GM23248 (cell line): ENCODE measurements at regions not wholly inside any gene's neighbourhood (a gene's known extent, or its start where the extent isn't known, plus 50 kb on each side); places are given as distances from the start of the nearest gene placed in this dataset.

Source experiments
- DNase-seq: peaks from one replicate; pipeline ENCODE4 v3.0.0-alpha.2; 2015
- H2AFZ ChIP-seq: fragments of 200-600 bp; sonication (generic); 2 replicates; pipeline ENCODE4 v1.6.1; 2016; ENCODE audit warnings: antibody characterized with exemption
- H3F3A ChIP-seq: fragments of 200-600 bp; sonication (generic); 2 replicates; pipeline ENCODE4 v1.6.1; 2016; ENCODE audit warnings: mild to moderate bottlenecking, antibody characterized with exemption, mixed run types; ENCODE audit not compliant: insufficient read depth
- H3K27ac ChIP-seq: fragments of 200-600 bp; sonication (generic); 2 replicates; pipeline ENCODE4 v1.5.1; 2016; ENCODE audit warnings: mild to moderate bottlenecking
- H3K27me3 ChIP-seq: fragments of 200-600 bp; sonication (generic); replicated peaks from 2 replicates; pipeline ENCODE4 v1.6.1; 2016; ENCODE audit warnings: mild to moderate bottlenecking; ENCODE audit not compliant: insufficient read depth
- H3K36me3 ChIP-seq: fragments of 200-600 bp; sonication (generic); 2 replicates; pipeline ENCODE4 v1.6.1; 2016; ENCODE audit warnings: low read depth, mild to moderate bottlenecking
- H3K4me1 ChIP-seq: fragments of 200-600 bp; sonication (generic); 2 replicates; pipeline ENCODE4 v1.6.1; 2016; ENCODE audit warnings: mild to moderate bottlenecking; ENCODE audit not compliant: insufficient read depth
- H3K4me2 ChIP-seq: fragments of 200-600 bp; sonication (generic); one replicate; pipeline ENCODE4 v1.6.1; 2016; ENCODE audit warnings: mild to moderate bottlenecking; ENCODE audit not compliant: unreplicated experiment
- H3K4me3 ChIP-seq: fragments of 200-600 bp; sonication (generic); 2 replicates; pipeline ENCODE4 v1.5.1; 2016; ENCODE audit warnings: mild to moderate bottlenecking
- H3K79me2 ChIP-seq: fragments of 200-600 bp; sonication (generic); 2 replicates; pipeline ENCODE4 v1.6.1; 2016; ENCODE audit warnings: mild to moderate bottlenecking; ENCODE audit not compliant: insufficient read depth
- H3K9ac ChIP-seq: fragments of 200-600 bp; sonication (generic); 2 replicates; pipeline ENCODE4 v1.6.1; 2016; ENCODE audit warnings: mild to moderate bottlenecking
- H3K9me2 ChIP-seq: fragments of 200-600 bp; sonication (generic); 2 replicates; pipeline ENCODE4 v1.6.1; 2016; ENCODE audit warnings: mixed run types, mild to moderate bottlenecking, moderate library complexity; ENCODE audit not compliant: insufficient read depth
- H3K9me3 ChIP-seq: fragments of 200-600 bp; sonication (generic); one replicate; pipeline ENCODE4 v1.6.1; 2017; ENCODE audit warnings: low read depth
- H4K20me1 ChIP-seq: fragments of 200-600 bp; sonication (generic); 2 replicates; pipeline ENCODE4 v1.6.0; 2016; ENCODE audit not compliant: insufficient read depth
- EZH2 ChIP-seq: fragments of 200-600 bp; sonication (generic); IDR thresholded peaks from 2 replicates; pipeline ENCODE4 v1.6.1; 2018; ENCODE audit warnings: antibody characterized with exemption, mild to moderate bottlenecking; ENCODE audit not compliant: insufficient read depth, poor library complexity, severe bottlenecking
- EZH2phosphoT487 ChIP-seq: fragments of 200-600 bp; sonication (generic); IDR thresholded peaks from 2 replicates; pipeline ENCODE4 v1.6.1; 2018; ENCODE audit warnings: antibody characterized with exemption, moderate library complexity, mild to moderate bottlenecking, low read depth; ENCODE audit not compliant: insufficient read depth
- WGBS, 2 experiments: methylation state at CpG; one replicate each; pipeline ENCODE4 v1.1.6; 2015 to 2017; ENCODE audit warnings: low lambda C conversion rate in 2 of 2, low coverage in 1 of 2; ENCODE audit errors: missing lambda C conversion rate in 2 of 2; 5-methylcytosine and 5-hydroxymethylcytosine counted together
- in situ Hi-C: fragments of 300-500 bp; cut with MboI; formaldehyde crosslinking; loops from 2 replicates; pipeline ENCODE4 v1.15.0; 2020

DNA sequence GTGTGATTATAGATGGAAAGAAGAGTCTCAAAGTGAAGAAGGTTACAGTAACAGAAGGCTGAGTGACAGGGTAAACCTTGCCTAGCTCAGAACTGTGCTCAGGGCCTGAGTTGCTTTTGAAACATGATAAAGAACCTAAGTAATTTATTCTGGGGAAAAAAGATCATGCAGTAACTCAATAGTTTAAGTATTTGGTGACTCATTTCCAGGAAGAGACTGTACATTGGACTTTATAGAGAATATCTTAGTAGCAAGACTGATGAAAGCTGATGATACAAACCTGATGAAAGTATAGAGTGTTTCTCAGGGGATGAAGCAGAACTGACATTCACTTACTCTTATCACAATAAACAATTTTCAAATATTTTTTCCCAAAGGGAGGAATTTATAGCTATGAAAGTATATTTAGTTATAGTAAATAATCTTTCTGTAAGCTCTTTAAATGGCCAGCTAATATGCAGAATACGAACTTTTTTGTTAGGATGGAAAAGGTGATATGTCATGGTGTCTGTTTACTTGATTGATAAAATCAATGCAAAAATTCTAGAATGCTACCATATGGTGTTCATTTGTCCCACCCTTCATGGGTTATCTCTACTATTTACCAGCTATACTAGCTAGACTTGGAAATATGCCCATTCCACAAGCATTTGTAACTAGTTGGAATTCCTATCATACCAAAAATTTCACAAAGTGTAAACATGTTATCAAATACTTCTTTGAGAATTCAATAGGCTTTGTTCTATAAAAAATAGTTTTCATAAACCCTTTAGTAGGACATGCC, 1265.5 kb upstream of the ACVR2A start:
- H4K20me1 ChIP-seq: no peaks in the 10 kb centered on the region
- peak overlapping the region; percentile 36; the same call in 1 of the 2 replicates for H2AFZ ChIP-seq
- H3K27ac ChIP-seq: no peak overlapping the region; the same call in 1 of the 2 replicates
- DNase-seq: peak; percentile 59
- H3K9me2 ChIP-seq: no peaks in the 10 kb centered on the region
- TF ChIP-seq EZH2phosphoT487 (no peak), EZH2 (no peak)
- H3F3A ChIP-seq: peaks cover 12% of the 10 kb centered on the region
- in situ Hi-C loops: no loop called here
- no peak overlapping the region for H3K4me3 ChIP-seq
- no peak overlapping the region for H3K9ac ChIP-seq
- peak overlapping the region; percentile 36 for H3K4me2 ChIP-seq
- no peaks in the 10 kb centered on the region for H3K9me3 ChIP-seq
- H3K36me3 ChIP-seq: no peaks in the 10 kb centered on the region
- H3K79me2 ChIP-seq: no peaks in the 10 kb centered on the region
- peaks cover 24% of the 10 kb centered on the region for H3K4me1 ChIP-seq
- no peaks in the 10 kb centered on the region for H3K27me3 ChIP-seq
- 76% methylated on average over 1 of the region's 1 CpG for WGBS, 2 experiments

DNA sequence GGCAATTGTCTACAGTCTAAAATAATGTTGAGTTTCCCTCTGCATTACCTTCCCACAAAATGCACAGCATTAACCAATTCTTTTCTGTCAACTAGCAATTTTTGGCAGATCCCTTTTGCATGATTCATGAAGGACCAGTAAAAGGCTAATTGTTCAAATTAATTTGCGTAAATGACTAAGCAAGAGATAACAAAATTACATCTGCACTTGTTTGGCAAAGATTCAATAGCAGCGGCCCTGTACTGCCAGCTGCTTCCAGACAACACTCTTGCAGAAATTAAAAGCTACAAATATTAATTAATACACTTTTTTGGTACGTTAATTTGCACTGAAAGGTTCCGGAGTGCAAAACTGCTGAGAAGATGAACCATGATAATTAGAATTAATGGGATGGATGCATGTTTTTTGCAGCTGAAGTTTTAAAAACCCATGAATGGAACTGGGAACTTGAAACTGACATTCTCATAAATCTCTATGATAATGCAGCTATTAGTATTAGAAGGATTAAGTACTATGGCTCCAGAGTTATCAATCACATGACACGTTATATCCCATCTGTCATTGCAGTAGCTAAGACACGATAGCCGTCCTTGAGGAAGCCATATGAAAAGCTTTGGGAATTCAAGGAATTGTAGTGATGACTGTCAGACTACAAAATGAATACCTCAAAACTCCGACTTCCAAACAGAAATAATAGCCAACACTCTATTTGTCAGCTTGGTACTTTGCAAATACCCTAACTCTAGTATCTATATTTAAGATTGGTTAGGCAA, 1268.3 kb upstream of the ACVR2A start:
- in situ Hi-C loops: no loop called here
- H3K4me1 ChIP-seq: peaks cover 28% of the 10 kb centered on the region
- H3K36me3 ChIP-seq: no peaks in the 10 kb centered on the region
- TF ChIP-seq EZH2 (no peak), EZH2phosphoT487 (no peak)
- H3F3A ChIP-seq: peaks cover 12% of the 10 kb centered on the region
- no peak overlapping the region for H3K4me3 ChIP-seq
- no peak overlapping the region for H2AFZ ChIP-seq
- no peaks in the 10 kb centered on the region for H3K27me3 ChIP-seq
- no peak overlapping the region for H3K27ac ChIP-seq
- DNase-seq: peak; percentile 1
- no peaks in the 10 kb centered on the region for H3K79me2 ChIP-seq
- H3K9me2 ChIP-seq: no peaks in the 10 kb centered on the region
- no peaks in the 10 kb centered on the region for H4K20me1 ChIP-seq
- H3K9ac ChIP-seq: no peak overlapping the region
- 63 to 64% methylated on average over 8 of the region's 8 CpGs for WGBS, 2 experiments
- H3K9me3 ChIP-seq: no peaks in the 10 kb centered on the region
- no peak overlapping the region for H3K4me2 ChIP-seq

DNA sequence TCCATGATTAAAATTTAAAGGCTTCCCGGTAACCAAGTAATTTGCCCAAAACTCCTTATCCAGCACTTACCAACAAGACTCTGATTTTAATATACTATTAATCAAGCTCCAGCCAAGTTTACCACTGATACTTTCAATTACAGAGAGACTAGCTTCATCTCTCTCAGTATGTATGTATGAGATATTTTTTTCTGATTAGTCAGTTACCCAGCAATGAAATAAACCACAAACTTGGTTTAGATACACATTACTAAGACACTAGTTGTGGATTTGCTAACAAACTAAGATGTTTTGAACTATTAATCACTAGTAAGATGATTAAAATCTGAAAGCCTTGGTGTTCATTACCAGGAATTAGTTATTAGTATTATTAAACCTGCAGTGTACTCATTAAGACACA, 1272.2 kb upstream of the ACVR2A start:
- 0 out of 2 replicates have a peak overlapping the region, but pooled peaks have one; percentile 19 for H3K4me3 ChIP-seq
- no peaks in the 10 kb centered on the region for H4K20me1 ChIP-seq
- no peaks in the 10 kb centered on the region for H3F3A ChIP-seq
- H3K36me3 ChIP-seq: no peaks in the 10 kb centered on the region
- no peaks in the 10 kb centered on the region for H3K9me3 ChIP-seq
- DNase-seq: peak; percentile 70
- no peak overlapping the region for H3K9ac ChIP-seq
- 95 to 96% methylated on average over 1 of the region's 1 CpG for WGBS, 2 experiments
- H2AFZ ChIP-seq: no peak overlapping the region
- no peaks in the 10 kb centered on the region; the same call in 1 of the 2 replicates for H3K9me2 ChIP-seq
- in situ Hi-C loops: no loop called here
- H3K4me2 ChIP-seq: peak overlapping the region; percentile 54
- peaks cover 10% of the 10 kb centered on the region for H3K4me1 ChIP-seq
- H3K79me2 ChIP-seq: no peaks in the 10 kb centered on the region
- no peaks in the 10 kb centered on the region for H3K27me3 ChIP-seq
- no peak overlapping the region for H3K27ac ChIP-seq
- TF ChIP-seq EZH2: no peak
- no peak for TF ChIP-seq EZH2phosphoT487

DNA sequence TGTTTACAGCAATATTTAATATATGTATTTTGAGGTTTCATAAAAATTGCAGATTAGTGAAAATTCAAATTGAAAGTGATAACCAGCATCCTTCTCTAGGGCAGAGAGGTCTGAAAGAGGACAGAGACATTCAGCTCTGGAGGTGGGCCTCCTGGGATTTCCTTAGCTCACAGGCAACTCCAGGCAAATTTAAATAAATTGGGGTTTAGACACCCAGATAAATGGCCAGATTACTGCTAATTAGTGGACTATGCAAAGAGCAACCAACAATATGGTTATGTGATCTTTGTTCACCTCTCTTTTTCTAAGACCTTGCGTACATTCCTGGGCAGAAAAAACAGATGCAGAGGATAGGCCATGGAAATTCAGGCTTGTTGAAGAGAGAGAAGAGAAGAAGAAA, 1282.8 kb upstream of the ACVR2A start:
- no peak overlapping the region for H3K4me2 ChIP-seq

More for the DNA sequence above, 1282.8 kb upstream of the ACVR2A start:
- in situ Hi-C loops: no loop called here
- DNase-seq: no peak
- no peaks in the 10 kb centered on the region for H3K9me3 ChIP-seq
- H4K20me1 ChIP-seq: no peaks in the 10 kb centered on the region
- no peak overlapping the region for H3K4me3 ChIP-seq
- 97 to 100% methylated on average over 1 of the region's 1 CpG for WGBS, 2 experiments
- H3K36me3 ChIP-seq: no peaks in the 10 kb centered on the region
- H3F3A ChIP-seq: no peaks in the 10 kb centered on the region
- H3K79me2 ChIP-seq: no peaks in the 10 kb centered on the region
- H3K9me2 ChIP-seq: 0 out of 2 replicates have a peak, but pooled peaks cover 3% of the 10 kb centered on the region
- H3K4me1 ChIP-seq: no peaks in the 10 kb centered on the region; the same call in 1 of the 2 replicates
- no peak overlapping the region for H3K27ac ChIP-seq
- no peak overlapping the region for H3K9ac ChIP-seq
- TF ChIP-seq EZH2: no peak
- no peak for TF ChIP-seq EZH2phosphoT487
- H3K27me3 ChIP-seq: no peaks in the 10 kb centered on the region
- H2AFZ ChIP-seq: no peak overlapping the region
